ENCODE measurements at regions not wholly inside any gene's neighbourhood (a gene's known extent, or its start where the extent isn't known, plus 50 kb on each side); places are given as distances from the start of the nearest gene placed in this dataset.
"Not testable (repeated sequence)": the region's sequence is repeated elsewhere in the genome, so short reads cannot be mapped to it uniquely, and the experiment has no call there.

- peaks cover 7% of the 10 kb centered on the region; the same call in 1 of the 2 replicates for H3K9me3 ChIP-seq (ENCODE audit: insufficient read depth, low read length)
- no peaks in the 10 kb centered on the region for H3K27me3 ChIP-seq (ENCODE audit: insufficient read depth, insufficient read length)
- TF ChIP-seq SUZ12 (IDR thresholded peaks at IDR 0.05; ENCODE audit: extremely low read depth, insufficient read depth, insufficient read length) (no peak), YY1 (IDR thresholded peaks at IDR 0.05; ENCODE audit: insufficient read depth, insufficient read length) (no peak), ZNF274 (IDR thresholded peaks at IDR 0.05; ENCODE audit: low read depth, low read length) (no peak)
- H3K4me3 ChIP-seq (ENCODE audit: insufficient read length, low read depth): no peak overlapping the region
- H3K4me1 ChIP-seq (ENCODE audit: insufficient read depth, insufficient read length): no peaks in the 10 kb centered on the region
- no peak overlapping the region for H3K9ac ChIP-seq (ENCODE audit: insufficient read length, low read depth)
- no peaks in the 10 kb centered on the region for H3K36me3 ChIP-seq (ENCODE audit: insufficient read depth, insufficient read length, low read length)
- no peak for DNase-seq (ENCODE audit: low read depth, low spot score)
Observed at GRCh38 chr10:8173243-8173865, 118.9 kb downstream of the GATA3 start.

- no peak for DNase-seq (ENCODE audit: low read depth, low spot score)
- Histone ChIP-seq H3K36me3 (ENCODE audit: insufficient read depth, insufficient read length, low read length) (no peaks in the 10 kb centered on the region), H3K27me3 (ENCODE audit: insufficient read depth, insufficient read length) (no peaks in the 10 kb centered on the region), H3K4me3 (ENCODE audit: insufficient read length, low read depth) (no peak overlapping the region), H3K9me3 (ENCODE audit: insufficient read depth, low read length) (peaks cover 2% of the 10 kb centered on the region; the same call in 1 of the 2 replicates), H3K9ac (ENCODE audit: insufficient read length, low read depth) (no peak overlapping the region), H3K4me1 (ENCODE audit: insufficient read depth, insufficient read length) (no peaks in the 10 kb centered on the region)
- TF ChIP-seq SUZ12 (IDR thresholded peaks at IDR 0.05; ENCODE audit: extremely low read depth, insufficient read depth, insufficient read length) (no peak), ZNF274 (IDR thresholded peaks at IDR 0.05; ENCODE audit: low read depth, low read length) (no peak), YY1 (IDR thresholded peaks at IDR 0.05; ENCODE audit: insufficient read depth, insufficient read length) (no peak)
Observed at GRCh38 chr10:8173866-8174243, 119.4 kb downstream of the GATA3 start.

GRCh38 chr10:8174762-8175161 is 120.3 kb downstream of the GATA3 start:
- H3K27me3 ChIP-seq (ENCODE audit: insufficient read depth, insufficient read length): no peaks in the 10 kb centered on the region
- no peak overlapping the region for H3K4me3 ChIP-seq (ENCODE audit: insufficient read length, low read depth)
- H3K9ac ChIP-seq (ENCODE audit: insufficient read length, low read depth): no peak overlapping the region
- no peak for TF ChIP-seq ZNF274 (IDR thresholded peaks at IDR 0.05; ENCODE audit: low read depth, low read length)
- TF ChIP-seq YY1 (IDR thresholded peaks at IDR 0.05; ENCODE audit: insufficient read depth, insufficient read length): no peak
- TF ChIP-seq SUZ12 (IDR thresholded peaks at IDR 0.05; ENCODE audit: extremely low read depth, insufficient read depth, insufficient read length): no peak
- H3K9me3 ChIP-seq (ENCODE audit: insufficient read depth, low read length): no peaks in the 10 kb centered on the region
- DNase-seq (ENCODE audit: low read depth, low spot score): no peak
- H3K4me1 ChIP-seq (ENCODE audit: insufficient read depth, insufficient read length): no peaks in the 10 kb centered on the region
- H3K36me3 ChIP-seq (ENCODE audit: insufficient read depth, insufficient read length, low read length): no peaks in the 10 kb centered on the region

- not testable (repeated sequence) for H3K27me3 ChIP-seq (ENCODE audit: insufficient read depth, insufficient read length); H3K9ac ChIP-seq (ENCODE audit: insufficient read length, low read depth); H3K36me3 ChIP-seq (ENCODE audit: insufficient read depth, insufficient read length, low read length); H3K4me3 ChIP-seq (ENCODE audit: insufficient read length, low read depth); H3K9me3 ChIP-seq (ENCODE audit: insufficient read depth, low read length); H3K4me1 ChIP-seq (ENCODE audit: insufficient read depth, insufficient read length); DNase-seq (ENCODE audit: low read depth, low spot score)
Observed at GRCh38 chr10:8177526-8177925, 123.0 kb downstream of the GATA3 start.

GRCh38 chr10:8179773-8180172 is 125.3 kb downstream of the GATA3 start:
- not testable (repeated sequence) for H3K27me3 ChIP-seq (ENCODE audit: insufficient read depth, insufficient read length); H3K36me3 ChIP-seq (ENCODE audit: insufficient read depth, insufficient read length, low read length); H3K4me3 ChIP-seq (ENCODE audit: insufficient read length, low read depth); DNase-seq (ENCODE audit: low read depth, low spot score); H3K9ac ChIP-seq (ENCODE audit: insufficient read length, low read depth); H3K4me1 ChIP-seq (ENCODE audit: insufficient read depth, insufficient read length); H3K9me3 ChIP-seq (ENCODE audit: insufficient read depth, low read length)

- no peak overlapping the region for H3K9ac ChIP-seq (ENCODE audit: insufficient read length, low read depth)
- H3K9me3 ChIP-seq (ENCODE audit: insufficient read depth, low read length): no peaks in the 10 kb centered on the region
- no peaks in the 10 kb centered on the region for H3K4me1 ChIP-seq (ENCODE audit: insufficient read depth, insufficient read length)
- no peak overlapping the region for H3K4me3 ChIP-seq (ENCODE audit: insufficient read length, low read depth)
- no peak for TF ChIP-seq ZNF274 (IDR thresholded peaks at IDR 0.05; ENCODE audit: low read depth, low read length)
- H3K36me3 ChIP-seq (ENCODE audit: insufficient read depth, insufficient read length, low read length): no peaks in the 10 kb centered on the region
- DNase-seq (ENCODE audit: low read depth, low spot score): no peak
- H3K27me3 ChIP-seq (ENCODE audit: insufficient read depth, insufficient read length): no peaks in the 10 kb centered on the region
Observed at GRCh38 chr10:8180360-8181109, 126.0 kb downstream of the GATA3 start.

GRCh38 chr10:8181496-8182157 is 127.1 kb downstream of the GATA3 start:
- Histone ChIP-seq H3K27me3 (ENCODE audit: insufficient read depth, insufficient read length) (no peaks in the 10 kb centered on the region), H3K9ac (ENCODE audit: insufficient read length, low read depth) (no peak overlapping the region), H3K4me3 (ENCODE audit: insufficient read length, low read depth) (no peak overlapping the region), H3K9me3 (ENCODE audit: insufficient read depth, low read length) (no peaks in the 10 kb centered on the region), H3K4me1 (ENCODE audit: insufficient read depth, insufficient read length) (no peaks in the 10 kb centered on the region), H3K36me3 (ENCODE audit: insufficient read depth, insufficient read length, low read length) (no peaks in the 10 kb centered on the region)
- TF ChIP-seq YY1 (IDR thresholded peaks at IDR 0.05; ENCODE audit: insufficient read depth, insufficient read length) (no peak), SUZ12 (IDR thresholded peaks at IDR 0.05; ENCODE audit: extremely low read depth, insufficient read depth, insufficient read length) (no peak), ZNF274 (IDR thresholded peaks at IDR 0.05; ENCODE audit: low read depth, low read length) (no peak)
- DNase-seq (ENCODE audit: low read depth, low spot score): no peak
